HepG2 (cell line): ENCODE measurements at regions not wholly inside any gene's neighbourhood (a gene's known extent, or its start where the extent isn't known, plus 50 kb on each side); places are given as distances from the start of the nearest gene placed in this dataset.

Source experiments
- ATAC-seq: fragments of 200-7000 bp; cut with Tn5 transposase; 3 replicates; pipeline ENCODE4 v1.9.1; 2020; ENCODE audit warnings: mild to moderate bottlenecking, moderate library complexity
- BruUV-seq: library from RNA; stranded (reverse); fragments of 400-500 nt; replicated peaks from 2 replicates; lab custom pipeline; 2021; lab: Mats Ljungman, UMichigan
- CTCF ChIA-PET: fragments of 300-600 bp; formaldehyde crosslinking; extraction: SDS; loops from one replicate; lab custom pipeline; 2021; ENCODE audit warnings: low total read pairs, inconsistent platforms, low intra/inter-chr PET ratio; lab: Yijun Ruan, JAX
- POLR2A ChIA-PET: fragments of 350-600 bp; sonication (Branson Sonifier 250); formaldehyde crosslinking; loops from one replicate; lab custom pipeline; 2020; ENCODE audit warnings: antibody characterized with exemption, inconsistent platforms; lab: Yijun Ruan, JAX
- DNase-seq: peaks from one replicate; pipeline ENCODE4 v3.0.0-alpha.2; 2015; ENCODE audit warnings: low spot score
- FAIRE-seq: peaks from 3 replicates; lab custom pipeline; 2011; peaks lifted over from hg19 to GRCh38; lab: Jason Lieb, UNC
- H2AFZ ChIP-seq: one replicate; pipeline ENCODE4 v1.6.1; 2011; ENCODE audit warnings: low read length, inconsistent platforms
- H3K27ac ChIP-seq: fragments of 300-600 bp; 3 replicates; pipeline ENCODE4 v1.8.0; 2011; ENCODE audit warnings: mixed run types, mild to moderate bottlenecking, mixed read lengths, low read length, inconsistent platforms; ENCODE audit not compliant: insufficient read depth; ENCODE audit errors: extremely low read length
- H3K27me3 ChIP-seq, 2 experiments: fragments of 200-600 bp in 1 of 2; 2 replicates in 1 of 2; 3 replicates in 1 of 2; pipeline versions ENCODE4 v1.6.0 to v1.8.0; 2011; ENCODE audit warnings: low read length in 2 of 2, mild to moderate bottlenecking in 2 of 2, moderate library complexity in 2 of 2, inconsistent platforms in 1 of 2; ENCODE audit not compliant: insufficient read depth in 2 of 2, control insufficient read depth in 1 of 2
- H3K36me3 ChIP-seq, 2 experiments: fragments of 200-600 bp in 1 of 2; replicated peaks in 1 of 2; 2 replicates in 1 of 2; 3 replicates in 1 of 2; pipeline versions ENCODE4 v1.5.1 to v1.8.0; 2011; ENCODE audit warnings: low read length in 2 of 2, inconsistent platforms in 1 of 2; ENCODE audit not compliant: insufficient read depth in 2 of 2, control insufficient read depth in 1 of 2
- H3K4me1 ChIP-seq: 2 replicates; pipeline ENCODE4 v1.5.1; 2012; ENCODE audit warnings: low read length, inconsistent platforms; ENCODE audit not compliant: insufficient read depth
- H3K4me2 ChIP-seq: 2 replicates; pipeline ENCODE4 v1.6.0; 2011; ENCODE audit warnings: low read depth, low read length, inconsistent platforms
- H3K4me3 ChIP-seq, 3 experiments: fragments of 200-600 bp in 1 of 3; sonication (generic), shearing (Covaris generic) in 1 of 3; replicated peaks in 1 of 3; 2 replicates each; pipeline ENCODE4 v1.5.1; 2011 to 2016; ENCODE audit warnings: low read length in 3 of 3, inconsistent platforms in 2 of 3, low read depth in 2 of 3, mild to moderate bottlenecking in 2 of 3, control low read depth in 1 of 3, mixed read lengths in 1 of 3; ENCODE audit not compliant: insufficient read depth in 1 of 3
- H3K79me2 ChIP-seq: one replicate; pipeline ENCODE4 v1.6.1; 2011; ENCODE audit warnings: low read length, inconsistent platforms; ENCODE audit not compliant: insufficient read depth
- H3K9ac ChIP-seq: 2 replicates; pipeline ENCODE4 v1.6.0; 2011; ENCODE audit warnings: mild to moderate bottlenecking, low read depth, low read length, inconsistent platforms; ENCODE audit not compliant: insufficient read depth
- H3K9me3 ChIP-seq: 2 replicates; pipeline ENCODE4 v1.5.1; 2012; ENCODE audit warnings: mild to moderate bottlenecking, low read length
- H4K20me1 ChIP-seq: 2 replicates; pipeline ENCODE4 v1.6.0; 2011; ENCODE audit warnings: inconsistent platforms, mild to moderate bottlenecking, low read length, moderate library complexity; ENCODE audit not compliant: insufficient read depth
- AHDC1 ChIP-seq: sonication (generic); formaldehyde crosslinking; IDR thresholded peaks from 2 replicates; pipeline ENCODE4 v1.5.1; 2020; ENCODE audit warnings: mild to moderate bottlenecking, missing genetic modification reagents, borderline replicate concordance
- CCAR2 ChIP-seq: fragments of 200-400 bp; formaldehyde crosslinking; optimal IDR thresholded peaks from 2 replicates; pipeline ENCODE3; 2018; ENCODE audit warnings: low read depth, mild to moderate bottlenecking, low read length, moderate library complexity
- CREB3 ChIP-seq: sonication (generic); formaldehyde crosslinking; IDR thresholded peaks from 2 replicates; pipeline ENCODE4 v1.5.0; 2020; ENCODE audit warnings: missing genetic modification reagents
- HNF4G ChIP-seq, 2 experiments: sonication (generic) in 1 of 2; formaldehyde crosslinking in 1 of 2; IDR thresholded peaks; 2 replicates each; pipeline versions ENCODE4 v1.4.0 to v1.6.1; 2011 to 2020; ENCODE audit warnings: borderline replicate concordance in 2 of 2, low read depth in 2 of 2, mild to moderate bottlenecking in 2 of 2, low read length in 1 of 2, missing genetic modification reagents in 1 of 2, moderate library complexity in 1 of 2
- NFKBIZ ChIP-seq: IDR thresholded peaks from 2 replicates; pipeline ENCODE4 v1.6.1; 2018; ENCODE audit warnings: missing genetic modification reagents, missing compliant biosample characterization
- POLR2AphosphoS5 ChIP-seq: IDR thresholded peaks from 2 replicates; pipeline ENCODE4 v1.6.1; 2012; ENCODE audit warnings: low read depth, low read length
- SNAPC2 ChIP-seq: sonication (generic); formaldehyde crosslinking; IDR thresholded peaks from 2 replicates; pipeline ENCODE4 v1.8.1; 2022; ENCODE audit warnings: mild to moderate bottlenecking, missing genetic modification reagents
- TP53 ChIP-seq: sonication (generic); formaldehyde crosslinking; conservative IDR thresholded peaks from 2 replicates; pipeline ENCODE4 v1.4.0; 2020; ENCODE audit warnings: missing genetic modification reagents
- ZBTB1 ChIP-seq: sonication (generic); formaldehyde crosslinking; IDR thresholded peaks from 2 replicates; pipeline ENCODE4 v1.4.0; 2020; ENCODE audit warnings: missing genetic modification reagents, borderline replicate concordance
- ZNF280B ChIP-seq: sonication (generic); formaldehyde crosslinking; IDR thresholded peaks from 2 replicates; pipeline ENCODE4 v1.5.0; 2020; ENCODE audit warnings: missing genetic modification reagents, mild to moderate bottlenecking, borderline replicate concordance
- ZNF674 ChIP-seq: sonication (generic); formaldehyde crosslinking; IDR thresholded peaks from 2 replicates; pipeline ENCODE4 v1.5.0; 2020; ENCODE audit warnings: low read depth, mild to moderate bottlenecking, missing genetic modification reagents
- WGBS: methylation state at CpG from one replicate; pipeline ENCODE4 v1.1.6; 2017; ENCODE audit warnings: low lambda C conversion rate; 5-methylcytosine and 5-hydroxymethylcytosine counted together
- in situ Hi-C: cut with HindIII; loops from 2 replicates; pipeline ENCODE4 v1.10.0; 2017; ENCODE audit warnings: low pct_unique_long_range_greater_than_20kb; ENCODE audit not compliant: extremely low pct_ligation_motif_present
- intact Hi-C: fragments of 100-400 bp; cut with micrococcal nuclease; formaldehyde crosslinking; loops from one replicate; pipeline ENCODE4 v1.10.0; 2022; ENCODE audit not compliant: unreplicated experiment
- TF ChIP-seq, protein P1 (sequence below): sonication (generic); formaldehyde crosslinking; IDR thresholded peaks from 2 replicates; pipeline ENCODE4 v1.4.0; 2020; ENCODE audit warnings: missing genetic modification reagents

DNA sequence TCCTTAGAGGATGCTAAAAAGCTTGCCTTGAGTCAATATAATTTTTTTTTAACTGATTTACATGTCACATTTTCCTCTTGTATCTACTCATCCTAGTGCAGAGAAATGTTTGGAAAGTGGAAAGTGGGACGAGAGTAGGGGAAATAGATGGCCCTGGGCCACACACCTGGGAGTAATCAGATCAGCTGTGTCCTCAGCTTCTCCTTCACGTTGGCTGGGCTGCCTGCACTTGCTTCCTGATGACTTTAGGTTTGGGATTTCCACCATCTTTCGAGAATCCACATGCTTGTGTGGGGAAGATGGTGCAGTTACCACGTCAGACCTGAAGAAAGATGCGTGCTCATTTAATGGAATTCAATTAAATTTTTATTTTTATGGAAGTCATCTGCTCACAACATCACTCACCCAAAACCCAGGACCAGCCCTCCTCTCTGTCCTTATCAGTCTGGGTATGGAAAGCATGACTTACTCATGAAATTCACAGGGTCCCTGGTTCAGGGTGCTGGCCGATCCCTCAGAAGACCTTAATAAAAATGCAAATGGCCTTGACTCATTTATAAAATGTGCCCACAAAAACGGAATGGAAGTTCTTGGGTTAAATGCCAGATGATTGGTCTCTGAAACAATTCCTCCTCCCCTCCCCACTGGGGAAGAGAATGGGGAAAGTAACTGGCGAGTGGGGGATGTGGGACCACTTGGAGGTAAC, 74.5 kb upstream of the TIAM2 start:
- no peak overlapping the region for H3K9ac ChIP-seq
- FAIRE-seq (no peak), ATAC-seq (no peak), DNase-seq (no peak)
- ChIA-PET POLR2A (no interaction called here), CTCF (no interaction called here)
- no peak overlapping the region for H3K4me3 ChIP-seq
- no peaks in the 10 kb centered on the region for H3K9me3 ChIP-seq
- BruUV-seq, result no TSS peak
- no peaks in the 10 kb centered on the region for H3K27me3 ChIP-seq
- no peak overlapping the region for H3K4me2 ChIP-seq
- H3K79me2 ChIP-seq, result no peaks in the 10 kb centered on the region
- in situ Hi-C loops, result loop anchor here (25.0 kb wide), 1 partner anchor 617 kb away; no protein-coding TSS in a partner anchor
- H3K4me1 ChIP-seq, result peaks cover 7% of the 10 kb centered on the region; the same call in 1 of the 2 replicates
- H4K20me1 ChIP-seq, result no peaks in the 10 kb centered on the region
- H3K27ac ChIP-seq, result no peak overlapping the region
- no peak overlapping the region for H2AFZ ChIP-seq
- H3K36me3 ChIP-seq, result no peaks in the 10 kb centered on the region
- intact Hi-C loops, result loop anchor here (10.0 kb wide), 1 partner anchor 324 kb away; no protein-coding TSS in a partner anchor
- 81% methylated on average over 8 of the region's 8 CpGs for WGBS
- no peak for TF ChIP-seq ZNF280B (CRISPR knock-in tag)
- no peak for TF ChIP-seq CCAR2
- TF ChIP-seq ZBTB1 (CRISPR knock-in tag), result no peak
- no peak for TF ChIP-seq CREB3 (CRISPR knock-in tag)
- no peak for TF ChIP-seq SNAPC2 (CRISPR knock-in tag)
- TF ChIP-seq TP53 (CRISPR knock-in tag), result no peak
- TF ChIP-seq, protein P1, sequence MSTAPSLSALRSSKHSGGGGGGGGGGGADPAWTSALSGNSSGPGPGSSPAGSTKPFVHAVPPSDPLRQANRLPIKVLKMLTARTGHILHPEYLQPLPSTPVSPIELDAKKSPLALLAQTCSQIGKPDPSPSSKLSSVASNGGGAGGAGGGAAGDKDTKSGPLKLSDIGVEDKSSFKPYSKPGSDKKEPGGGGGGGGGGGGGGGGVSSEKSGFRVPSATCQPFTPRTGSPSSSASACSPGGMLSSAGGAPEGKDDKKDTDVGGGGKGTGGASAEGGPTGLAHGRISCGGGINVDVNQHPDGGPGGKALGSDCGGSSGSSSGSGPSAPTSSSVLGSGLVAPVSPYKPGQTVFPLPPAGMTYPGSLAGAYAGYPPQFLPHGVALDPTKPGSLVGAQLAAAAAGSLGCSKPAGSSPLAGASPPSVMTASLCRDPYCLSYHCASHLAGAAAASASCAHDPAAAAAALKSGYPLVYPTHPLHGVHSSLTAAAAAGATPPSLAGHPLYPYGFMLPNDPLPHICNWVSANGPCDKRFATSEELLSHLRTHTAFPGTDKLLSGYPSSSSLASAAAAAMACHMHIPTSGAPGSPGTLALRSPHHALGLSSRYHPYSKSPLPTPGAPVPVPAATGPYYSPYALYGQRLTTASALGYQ (CRISPR knock-in tag), result no peak
- TF ChIP-seq ZNF674 (CRISPR knock-in tag), result no peak
- no peak for TF ChIP-seq NFKBIZ (CRISPR knock-in tag)
- TF ChIP-seq HNF4G (IDR thresholded peaks at IDR 0.05; ENCODE audit: borderline replicate concordance, low read depth, low read length), result no peak
- TF ChIP-seq HNF4G (CRISPR knock-in tag; IDR thresholded peaks at IDR 0.05; ENCODE audit: borderline replicate concordance, low read depth), result no peak
- TF ChIP-seq AHDC1 (CRISPR knock-in tag), result no peak
- no peak for TF ChIP-seq POLR2AphosphoS5
